ENCODE measurements at regions not wholly inside any gene's neighbourhood (a gene's known extent, or its start where the extent isn't known, plus 50 kb on each side); places are given as distances from the start of the nearest gene placed in this dataset.

- TF ChIP-seq YY1 (IDR thresholded peaks at IDR 0.05; ENCODE audit: insufficient read depth, insufficient read length) (no peak), ZNF274 (IDR thresholded peaks at IDR 0.05; ENCODE audit: low read depth, low read length) (no peak), SUZ12 (IDR thresholded peaks at IDR 0.05; ENCODE audit: extremely low read depth, insufficient read depth, insufficient read length) (no peak)
Observed at GRCh38 chr19:28544451-28545261, 668.3 kb downstream of the UQCRFS1 start.

All from NT2/D1 (cell line).